ENCODE measurements at regions not wholly inside any gene's neighbourhood (a gene's known extent, or its start where the extent isn't known, plus 50 kb on each side); places are given as distances from the start of the nearest gene placed in this dataset.

- TF ChIP-seq EZH2phosphoT487 (IDR thresholded peaks at IDR 0.05; ENCODE audit: borderline replicate concordance, low read length) (no peak), EZH2 (IDR thresholded peaks at IDR 0.05; ENCODE audit: low read length, unreplicated experiment) (no peak), CTCF (conservative IDR thresholded peaks at IDR 0.05; ENCODE audit: low read depth, low read length) (no peak)
Observed at GRCh38 chr1:222418654-222419053, 129.2 kb downstream of the HHIPL2 start.

All from PC-3 (cell line).